Skeletal muscle satellite cell (primary cell): ENCODE measurements at regions not wholly inside any gene's neighbourhood (a gene's known extent, or its start where the extent isn't known, plus 50 kb on each side); places are given as distances from the start of the nearest gene placed in this dataset.
A peak's percentile ranks its signal among the peaks of the same experiment; 100 is the strongest.
"Not testable (repeated sequence)": the region's sequence is repeated elsewhere in the genome, so short reads cannot be mapped to it uniquely, and the experiment has no call there.

ENCODE experiments used
- H3K27me3 ChIP-seq: 2 replicates; pipeline ENCODE4 v1.7.0; 2013; ENCODE audit warnings: low read length; ENCODE audit not compliant: control insufficient read depth, insufficient read depth
- H3K36me3 ChIP-seq: 2 replicates; pipeline ENCODE4 v1.7.0; 2013; ENCODE audit warnings: mild to moderate bottlenecking, control low read depth, low read length; ENCODE audit not compliant: insufficient read depth
- H3K4me1 ChIP-seq: 2 replicates; pipeline ENCODE4 v1.7.0; 2013; ENCODE audit warnings: low read length; ENCODE audit not compliant: control insufficient read depth, insufficient read depth
- H3K4me2 ChIP-seq: 2 replicates; pipeline ENCODE4 v1.7.0; 2013; ENCODE audit warnings: mild to moderate bottlenecking, low read length
- H3K4me3 ChIP-seq: 2 replicates; pipeline ENCODE4 v1.7.0; 2013; ENCODE audit warnings: low read length
- H3K9ac ChIP-seq: 2 replicates; pipeline ENCODE4 v1.7.0; 2013; ENCODE audit warnings: mild to moderate bottlenecking, low read depth, low read length, moderate library complexity
- H3K9me3 ChIP-seq: replicated peaks from 2 replicates; pipeline ENCODE4 v1.7.0; 2013; ENCODE audit warnings: mild to moderate bottlenecking, control low read depth, low read length

DNA sequence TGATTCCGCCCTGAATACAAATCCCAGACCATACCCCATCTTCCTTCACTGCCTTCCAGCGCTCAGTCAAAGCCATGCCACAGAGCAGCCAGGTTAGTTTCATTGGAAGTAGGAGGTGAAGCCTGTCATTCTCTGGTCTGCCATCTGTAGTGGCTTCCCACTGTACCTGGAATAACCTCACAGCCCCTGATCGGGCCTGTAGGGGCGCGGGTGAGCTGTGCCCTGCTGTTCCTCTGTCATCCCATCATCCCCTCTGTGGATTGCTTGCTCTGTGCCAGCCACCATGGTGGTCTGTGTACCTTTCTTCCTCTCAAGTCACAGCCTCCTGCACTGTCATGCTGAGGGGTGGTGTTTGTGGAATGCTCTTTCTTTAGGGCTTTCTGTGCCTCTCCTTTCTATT, 155.1 kb downstream of the ZNF22 start:
- Histone ChIP-seq H3K36me3 (no peaks in the 10 kb centered on the region), H3K9ac (no peak overlapping the region), H3K4me3 (no peak overlapping the region), H3K4me2 (no peak overlapping the region), H3K27me3 (no peaks in the 10 kb centered on the region), H3K4me1 (peaks cover 12% of the 10 kb centered on the region), H3K9me3 (no peaks in the 10 kb centered on the region)

DNA sequence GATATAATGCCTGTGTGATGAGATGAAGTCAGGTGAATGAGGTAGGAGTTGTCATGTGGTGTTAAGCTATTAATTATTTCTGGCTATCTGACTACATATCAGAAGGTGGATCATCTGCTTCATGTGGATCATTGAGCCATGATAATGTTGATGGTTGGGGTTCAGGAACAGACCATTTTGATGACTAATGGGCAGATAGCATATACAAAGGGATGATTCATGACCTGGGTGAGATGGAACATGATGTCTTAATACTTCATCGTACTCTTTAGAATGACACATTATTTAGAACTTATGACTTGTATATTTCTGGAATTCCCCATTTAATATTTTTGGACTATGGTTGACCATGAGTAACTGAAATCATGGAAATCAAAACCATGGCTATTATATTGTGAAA, 155.1 kb downstream of the OR13A1 start:
- Histone ChIP-seq H3K9me3 (no peaks in the 10 kb centered on the region), H3K4me2 (peak overlapping the region; percentile 37), H3K4me1 (peaks cover 13% of the 10 kb centered on the region), H3K4me3 (peak overlapping the region; percentile 7), H3K9ac (no peak overlapping the region), H3K27me3 (no peaks in the 10 kb centered on the region), H3K36me3 (no peaks in the 10 kb centered on the region)

DNA sequence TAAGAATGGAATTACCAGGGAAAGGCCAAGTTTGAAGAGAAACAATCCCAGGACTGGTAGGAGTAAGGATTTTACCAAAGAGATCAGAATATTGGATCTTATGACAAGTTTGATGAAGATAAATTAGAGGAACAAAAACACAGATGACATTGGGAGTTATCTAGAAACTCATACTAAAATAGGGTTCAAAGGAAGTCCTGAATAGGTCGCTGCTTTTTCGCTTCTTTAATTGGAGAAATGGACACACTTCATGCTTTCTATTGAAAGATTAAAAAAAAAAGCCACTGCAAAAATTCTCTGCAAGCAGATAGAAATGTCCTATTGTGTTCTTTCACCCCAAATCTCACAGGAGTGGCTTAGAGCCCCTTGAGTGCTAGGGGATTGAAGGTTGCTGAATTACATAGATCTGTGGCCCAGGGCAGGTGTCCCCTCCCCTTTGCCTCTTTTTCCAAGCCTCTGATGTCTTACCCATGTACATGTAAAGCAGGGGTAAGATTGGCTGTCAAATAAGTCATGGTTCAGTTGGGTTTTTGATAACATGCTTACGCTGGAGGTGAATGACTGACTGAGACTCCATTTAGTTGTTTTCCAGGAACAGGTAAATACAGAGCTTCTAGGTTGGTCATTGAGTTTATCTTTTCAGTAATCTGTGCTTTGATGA, 152.0 kb downstream of the OR13A1 start:
- Histone ChIP-seq H3K4me2 (no peak overlapping the region), H3K9ac (no peak overlapping the region), H3K9me3 (no peaks in the 10 kb centered on the region), H3K4me1 (peaks cover 13% of the 10 kb centered on the region), H3K36me3 (no peaks in the 10 kb centered on the region), H3K27me3 (no peaks in the 10 kb centered on the region), H3K4me3 (no peak overlapping the region)

DNA sequence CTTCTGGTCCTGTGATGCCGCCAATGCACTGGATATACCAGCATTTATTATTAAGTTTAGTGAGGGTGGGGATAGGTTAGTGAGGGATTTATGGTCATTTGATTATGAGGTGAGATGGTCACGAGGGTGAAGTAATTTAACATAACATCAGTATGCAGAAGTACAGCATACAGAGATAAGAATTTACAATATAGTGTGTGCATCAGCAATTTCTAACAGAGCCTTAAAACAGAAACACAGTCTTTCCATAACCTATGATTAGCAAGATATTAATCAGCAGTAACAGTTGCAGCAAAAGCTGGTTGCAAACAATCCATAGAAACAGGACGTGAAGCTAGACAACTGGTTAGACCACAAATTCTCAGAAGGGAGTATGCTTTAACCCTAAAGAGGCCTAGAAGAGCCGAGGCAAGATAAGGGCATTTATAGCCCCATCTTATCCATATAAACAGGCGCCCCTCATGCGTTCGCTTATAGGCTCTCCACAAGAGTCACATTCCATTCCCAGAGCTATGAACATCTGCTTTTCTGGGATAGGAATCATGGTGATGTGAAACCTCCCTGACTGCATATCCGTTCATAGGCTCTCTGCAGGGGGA, 139.8 kb downstream of the OR13A1 start:
- not testable (repeated sequence) for H3K4me1 ChIP-seq, H3K9me3 ChIP-seq, H3K27me3 ChIP-seq, H3K36me3 ChIP-seq, H3K4me2 ChIP-seq, H3K4me3 ChIP-seq, H3K9ac ChIP-seq

DNA sequence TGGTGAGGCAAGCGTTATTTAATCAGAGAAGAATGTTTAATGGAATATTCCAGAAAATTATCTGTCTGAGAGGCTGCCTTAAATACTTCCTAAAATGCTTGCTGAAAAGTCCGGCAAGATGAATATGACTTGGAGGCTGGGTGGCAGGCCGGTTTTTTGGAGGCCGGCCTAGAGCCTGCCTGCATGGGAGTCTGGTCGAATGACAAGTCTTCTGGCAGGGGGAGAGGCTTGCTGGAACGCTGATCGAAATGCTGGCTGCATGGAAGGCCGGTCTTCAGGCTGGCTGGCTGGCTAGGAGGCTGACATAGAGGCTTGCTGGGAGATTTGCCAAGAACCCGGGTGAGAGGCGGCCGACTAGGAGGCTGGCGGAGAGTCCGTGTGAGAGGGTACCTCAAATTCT, 135.7 kb downstream of the OR13A1 start:
- no peak overlapping the region for H3K4me3 ChIP-seq
- H3K27me3 ChIP-seq, result no peaks in the 10 kb centered on the region
- H3K4me1 ChIP-seq, result no peaks in the 10 kb centered on the region
- no peaks in the 10 kb centered on the region for H3K36me3 ChIP-seq
- no peak overlapping the region for H3K4me2 ChIP-seq
- no peak overlapping the region for H3K9ac ChIP-seq
- no peaks in the 10 kb centered on the region for H3K9me3 ChIP-seq

DNA sequence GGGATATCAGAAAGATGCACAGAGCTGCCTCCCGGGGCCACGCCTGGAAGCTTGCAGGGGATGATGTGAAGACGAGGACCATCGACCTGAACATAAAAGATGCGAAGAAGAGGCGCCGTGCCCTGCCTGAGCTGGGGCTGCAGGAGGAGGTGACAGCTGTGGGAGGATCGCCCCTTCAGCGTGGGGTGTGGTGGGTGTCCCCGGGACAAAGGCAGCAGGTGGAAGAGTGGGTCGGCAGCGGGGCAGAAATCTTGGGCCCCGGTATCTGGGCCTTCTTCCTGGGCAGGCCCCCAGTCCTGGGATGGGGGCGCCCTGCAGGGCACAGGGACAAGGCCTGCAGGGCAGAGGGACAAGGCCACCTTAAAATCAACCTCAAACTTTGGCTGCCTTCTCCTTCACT, 134.9 kb downstream of the OR13A1 start:
- Histone ChIP-seq H3K9ac (no peak overlapping the region), H3K9me3 (no peaks in the 10 kb centered on the region), H3K4me1 (no peaks in the 10 kb centered on the region), H3K36me3 (no peaks in the 10 kb centered on the region), H3K4me3 (no peak overlapping the region), H3K4me2 (no peak overlapping the region), H3K27me3 (no peaks in the 10 kb centered on the region)

DNA sequence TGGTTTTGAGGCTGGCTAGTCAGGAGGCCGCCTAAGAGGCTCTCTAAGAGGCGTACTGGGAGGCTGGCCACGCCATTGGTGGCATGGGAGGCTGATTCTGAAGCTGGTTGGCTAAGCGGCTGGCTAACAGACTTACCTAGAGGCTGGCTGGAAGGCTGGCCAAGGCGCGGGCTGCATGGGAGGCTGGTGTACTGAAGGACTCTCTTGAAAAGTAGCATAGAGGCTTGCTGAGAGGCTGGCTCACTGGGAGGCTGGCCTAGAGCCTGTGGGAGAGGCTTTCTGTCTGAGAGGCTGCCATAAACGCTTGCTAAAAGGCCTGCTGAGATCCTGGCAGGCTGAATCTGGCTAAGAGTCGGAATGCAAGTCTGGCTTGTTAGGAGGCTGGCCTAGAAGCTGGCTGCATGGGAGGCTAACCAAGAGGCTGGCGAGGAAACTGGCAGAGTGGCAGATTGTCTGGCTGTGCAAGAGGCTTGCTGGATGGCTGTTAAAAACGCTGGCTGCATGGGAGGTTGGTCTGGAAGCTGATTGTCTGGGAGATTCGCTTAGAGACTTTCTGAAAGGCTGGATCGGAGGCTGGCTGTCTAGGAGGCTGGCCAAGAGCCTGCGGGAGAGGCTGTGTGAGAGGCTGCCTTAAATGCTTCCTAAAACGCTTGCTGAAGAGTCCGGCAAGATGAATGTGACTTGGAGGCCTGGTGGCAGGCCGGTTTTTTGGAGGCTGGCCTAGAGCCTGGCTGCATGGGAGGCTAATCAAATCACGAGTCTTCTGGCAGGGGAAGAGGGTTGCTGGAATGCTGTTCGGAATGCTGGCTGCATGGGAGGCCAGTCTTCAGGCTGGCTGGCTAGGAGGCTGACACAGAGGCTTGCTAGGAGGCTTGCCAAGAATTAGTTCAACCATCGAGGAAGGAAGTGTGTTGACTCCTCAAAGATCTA, 134.2 kb downstream of the OR13A1 start:
- H3K4me1 ChIP-seq, result no peaks in the 10 kb centered on the region
- no peaks in the 10 kb centered on the region for H3K9me3 ChIP-seq
- H3K4me3 ChIP-seq, result no peak overlapping the region
- no peak overlapping the region for H3K4me2 ChIP-seq
- no peaks in the 10 kb centered on the region for H3K36me3 ChIP-seq
- H3K9ac ChIP-seq, result no peak overlapping the region
- H3K27me3 ChIP-seq, result no peaks in the 10 kb centered on the region

DNA sequence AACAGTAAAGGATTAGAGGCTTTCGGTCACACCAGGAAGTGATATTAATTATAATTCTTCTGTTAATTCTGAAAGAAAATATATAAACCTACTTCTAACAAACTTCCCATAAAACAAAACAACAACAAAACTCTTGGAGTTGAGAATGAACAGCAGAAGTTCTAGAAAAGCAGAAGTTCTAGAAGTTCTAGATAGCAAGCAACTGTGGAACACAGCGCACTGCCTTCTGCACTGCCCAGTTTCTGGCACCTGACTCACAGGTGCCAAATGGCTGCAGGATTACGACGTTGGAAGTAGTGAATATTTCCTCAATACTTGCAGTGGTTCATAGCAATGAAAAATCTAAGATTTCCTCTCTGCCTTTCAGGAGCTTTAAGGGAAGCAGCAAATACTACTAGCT, 132.2 kb downstream of the OR13A1 start:
- Histone ChIP-seq H3K4me3 (no peak overlapping the region), H3K9me3 (no peaks in the 10 kb centered on the region), H3K27me3 (no peaks in the 10 kb centered on the region), H3K36me3 (no peaks in the 10 kb centered on the region), H3K4me1 (no peaks in the 10 kb centered on the region), H3K4me2 (no peak overlapping the region), H3K9ac (no peak overlapping the region)

DNA sequence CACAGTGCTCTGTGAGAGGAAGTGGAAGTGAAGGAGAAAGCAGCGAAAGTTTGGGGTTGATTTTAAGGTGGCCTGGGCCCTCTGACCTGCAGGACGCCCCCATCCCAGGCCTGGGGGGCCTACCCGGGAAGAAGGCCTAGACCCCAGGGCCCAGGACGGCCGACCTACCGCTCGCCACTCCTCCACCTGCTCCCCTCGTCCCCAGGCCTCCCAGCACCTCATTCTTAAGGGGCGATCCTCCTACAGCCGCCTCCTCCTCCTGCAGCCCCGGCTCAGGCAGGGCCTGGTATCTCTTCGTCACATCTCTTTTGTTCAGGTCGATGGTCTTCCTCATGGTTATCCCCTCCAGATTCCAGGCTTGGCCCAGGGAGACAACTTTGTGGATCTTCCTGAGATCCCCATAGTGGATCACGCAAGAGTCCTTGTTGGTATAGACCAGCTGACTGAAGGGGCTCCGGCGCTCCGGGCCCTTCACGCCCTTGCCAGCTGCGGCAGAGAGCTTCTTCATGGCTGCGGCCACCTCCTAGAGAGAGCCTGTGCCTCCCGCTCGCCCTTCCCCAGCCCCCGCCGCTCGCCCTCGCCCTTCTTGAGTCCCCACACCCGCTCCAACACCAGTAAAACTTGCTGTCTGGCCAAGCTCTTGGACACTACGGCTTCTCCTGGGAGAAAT, 117.5 kb downstream of the OR13A1 start:
- Histone ChIP-seq H3K27me3 (peaks cover 16% of the 10 kb centered on the region), H3K9me3 (no peaks in the 10 kb centered on the region), H3K36me3 (no peaks in the 10 kb centered on the region), H3K4me2 (no peak overlapping the region), H3K9ac (no peak overlapping the region), H3K4me3 (no peak overlapping the region), H3K4me1 (no peaks in the 10 kb centered on the region)

DNA sequence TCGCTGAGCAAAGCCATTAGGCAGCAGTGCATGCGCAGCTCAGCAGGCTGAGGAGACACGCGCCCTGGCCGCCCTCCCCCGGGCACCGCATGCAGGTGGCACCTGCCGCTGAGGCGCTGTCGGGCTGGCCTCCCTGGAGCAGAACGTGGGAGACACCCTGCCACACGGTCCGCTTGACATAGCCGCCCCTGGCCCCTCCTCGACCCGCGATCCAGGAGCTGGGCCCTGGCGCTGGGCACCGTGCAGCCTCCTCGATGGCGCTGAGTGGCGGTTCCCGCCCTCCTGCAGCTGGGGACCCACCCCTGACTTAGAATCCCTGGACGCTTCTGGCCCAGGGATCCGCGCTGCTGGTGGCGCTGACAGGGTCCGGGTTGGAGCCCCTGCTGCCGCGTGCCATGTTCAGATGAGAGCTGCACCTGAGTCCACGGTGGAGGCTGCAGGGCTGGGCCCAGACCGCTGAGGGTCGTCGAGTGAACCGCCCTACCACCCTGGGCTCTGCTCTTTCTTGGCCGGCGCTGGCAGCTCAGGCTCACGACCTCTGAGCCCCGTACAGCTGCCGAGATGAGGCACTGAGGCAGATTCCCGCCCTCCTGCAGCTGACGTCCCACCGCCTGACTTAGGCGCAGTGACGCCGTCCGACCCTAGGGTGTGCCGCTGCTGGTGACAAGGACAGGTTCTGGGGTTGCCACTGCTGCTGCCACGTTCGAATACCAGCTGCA, 116.8 kb downstream of the OR13A1 start:
- Histone ChIP-seq H3K9ac (no peak overlapping the region), H3K9me3 (no peaks in the 10 kb centered on the region), H3K27me3 (peaks cover 17% of the 10 kb centered on the region), H3K36me3 (no peaks in the 10 kb centered on the region), H3K4me2 (no peak overlapping the region), H3K4me3 (no peak overlapping the region), H3K4me1 (no peaks in the 10 kb centered on the region)

DNA sequence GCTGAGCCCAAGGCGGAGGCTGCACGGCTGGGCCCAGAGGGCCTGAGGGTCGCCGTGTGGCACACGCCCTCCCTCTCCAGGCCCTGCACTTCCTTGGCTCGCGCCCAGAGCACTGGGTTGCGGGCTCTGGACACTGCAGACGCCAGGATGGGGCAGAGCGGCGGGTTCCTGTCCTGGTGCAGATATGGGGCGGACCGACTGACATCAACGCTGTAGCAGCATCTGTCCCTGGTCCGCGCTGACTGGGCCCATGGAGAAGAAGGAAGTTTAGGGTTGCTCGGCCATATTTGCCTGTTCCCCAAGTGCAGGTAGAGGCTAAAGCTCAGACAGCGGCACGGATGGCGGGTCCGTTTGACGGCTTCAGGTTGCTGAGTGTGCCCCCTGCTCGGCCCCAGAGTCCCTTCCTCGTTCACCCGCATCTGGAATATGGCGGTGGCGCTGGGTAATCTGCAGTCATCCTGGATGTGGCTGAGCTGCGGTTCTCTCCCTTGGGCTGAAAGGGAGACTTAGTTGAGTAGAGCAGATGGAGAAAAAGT, 116.1 kb downstream of the OR13A1 start:
- peaks cover 17% of the 10 kb centered on the region for H3K27me3 ChIP-seq
- H3K36me3 ChIP-seq, result no peaks in the 10 kb centered on the region
- no peak overlapping the region for H3K4me2 ChIP-seq
- no peaks in the 10 kb centered on the region for H3K4me1 ChIP-seq
- no peaks in the 10 kb centered on the region for H3K9me3 ChIP-seq
- no peak overlapping the region for H3K9ac ChIP-seq
- H3K4me3 ChIP-seq, result no peak overlapping the region
